Nephron (organoid): ENCODE measurements at regions not wholly inside any gene's neighbourhood (a gene's known extent, or its start where the extent isn't known, plus 50 kb on each side); places are given as distances from the start of the nearest gene placed in this dataset.
A peak's percentile ranks its signal among the peaks of the same experiment; 100 is the strongest.

ENCODE experiments used
- H3K27ac Mint-ChIP-seq, 3 experiments: 2 replicates each; pipeline ENCODE4 v1.8.0; 2020; ENCODE audit warnings: mixed read lengths in 3 of 3, mild to moderate bottlenecking in 2 of 3, moderate library complexity in 1 of 3
- H3K27me3 Mint-ChIP-seq: 2 replicates; pipeline ENCODE4 v1.8.0; 2021; ENCODE audit warnings: low read depth, mild to moderate bottlenecking, moderate library complexity, mixed read lengths
- H3K36me3 Mint-ChIP-seq: 2 replicates; pipeline ENCODE4 v1.8.0; 2020; ENCODE audit warnings: low read depth, mixed read lengths
- H3K4me1 Mint-ChIP-seq: 2 replicates; pipeline ENCODE4 v1.8.0; 2020; ENCODE audit warnings: mixed read lengths
- H3K4me3 Mint-ChIP-seq, 3 experiments: 2 replicates each; pipeline ENCODE4 v1.8.0; 2020; ENCODE audit warnings: mild to moderate bottlenecking in 3 of 3, mixed read lengths in 3 of 3, moderate library complexity in 2 of 3
- H3K9me3 Mint-ChIP-seq: 2 replicates; pipeline ENCODE4 v1.8.0; 2020; ENCODE audit warnings: mixed read lengths
- TF ChIP-seq, protein P1 (sequence below), 3 experiments: fragments of 200-600 bp; sonication (generic); IDR thresholded peaks; one replicate each; pipeline ENCODE4 v1.5.0; 2021; ENCODE audit warnings: antibody characterized with exemption in 3 of 3; ENCODE audit not compliant: unreplicated experiment in 3 of 3

DNA sequence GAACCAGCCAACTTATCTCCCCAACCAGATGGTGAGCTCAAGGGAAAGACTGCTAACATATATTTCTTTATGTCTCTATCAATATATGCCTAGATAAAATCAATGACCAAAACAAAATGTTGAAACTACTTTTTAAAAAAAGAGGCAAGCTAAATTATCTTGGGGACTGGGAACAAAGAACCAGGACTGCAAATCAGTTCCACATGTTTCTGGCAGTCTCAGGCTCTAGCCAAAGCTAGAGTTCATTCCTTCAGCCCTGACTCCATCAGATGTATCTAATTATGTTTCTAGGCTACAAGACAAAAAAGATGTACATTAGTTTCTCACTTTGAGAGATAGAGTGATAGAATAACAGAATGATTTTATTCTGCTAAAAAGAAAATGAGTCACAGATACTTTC, 1290.3 kb upstream of the SORCS1 start:
- H3K4me1 Mint-ChIP-seq = peaks cover 34% of the 10 kb centered on the region
- TF ChIP-seq, protein P1, sequence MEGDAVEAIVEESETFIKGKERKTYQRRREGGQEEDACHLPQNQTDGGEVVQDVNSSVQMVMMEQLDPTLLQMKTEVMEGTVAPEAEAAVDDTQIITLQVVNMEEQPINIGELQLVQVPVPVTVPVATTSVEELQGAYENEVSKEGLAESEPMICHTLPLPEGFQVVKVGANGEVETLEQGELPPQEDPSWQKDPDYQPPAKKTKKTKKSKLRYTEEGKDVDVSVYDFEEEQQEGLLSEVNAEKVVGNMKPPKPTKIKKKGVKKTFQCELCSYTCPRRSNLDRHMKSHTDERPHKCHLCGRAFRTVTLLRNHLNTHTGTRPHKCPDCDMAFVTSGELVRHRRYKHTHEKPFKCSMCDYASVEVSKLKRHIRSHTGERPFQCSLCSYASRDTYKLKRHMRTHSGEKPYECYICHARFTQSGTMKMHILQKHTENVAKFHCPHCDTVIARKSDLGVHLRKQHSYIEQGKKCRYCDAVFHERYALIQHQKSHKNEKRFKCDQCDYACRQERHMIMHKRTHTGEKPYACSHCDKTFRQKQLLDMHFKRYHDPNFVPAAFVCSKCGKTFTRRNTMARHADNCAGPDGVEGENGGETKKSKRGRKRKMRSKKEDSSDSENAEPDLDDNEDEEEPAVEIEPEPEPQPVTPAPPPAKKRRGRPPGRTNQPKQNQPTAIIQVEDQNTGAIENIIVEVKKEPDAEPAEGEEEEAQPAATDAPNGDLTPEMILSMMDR (IDR thresholded peaks at IDR 0.05; ENCODE audit: unreplicated experiment in 3 of 3) = no peak
- no peaks in the 10 kb centered on the region for H3K27me3 Mint-ChIP-seq
- H3K36me3 Mint-ChIP-seq = no peaks in the 10 kb centered on the region
- H3K27ac Mint-ChIP-seq = peak overlapping the region; percentile 56 to 74 (median 58)
- H3K4me3 Mint-ChIP-seq = no peak overlapping the region
- H3K9me3 Mint-ChIP-seq = no peaks in the 10 kb centered on the region

DNA sequence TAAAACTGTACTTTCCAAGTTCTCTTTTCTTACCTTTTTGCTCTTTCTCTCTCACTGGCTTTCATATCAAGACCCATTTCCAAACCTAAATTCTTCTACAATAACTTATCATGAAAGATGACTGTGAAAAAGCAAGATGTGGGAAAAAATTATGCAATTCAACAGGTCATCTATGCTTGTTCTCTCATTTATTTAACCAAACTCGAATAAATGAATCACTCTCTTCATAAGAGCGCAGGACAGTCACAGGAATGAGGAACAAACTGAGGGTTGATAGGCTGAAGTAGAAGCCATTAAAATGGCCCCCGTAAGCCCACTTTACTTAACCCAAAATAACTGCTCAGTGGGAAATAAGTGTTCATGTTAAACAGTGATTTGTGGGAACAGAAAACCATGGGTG, 1289.7 kb upstream of the SORCS1 start:
- peak overlapping the region; percentile 56 to 74 (median 58) for H3K27ac Mint-ChIP-seq
- H3K27me3 Mint-ChIP-seq = no peaks in the 10 kb centered on the region
- TF ChIP-seq, protein P1 (IDR thresholded peaks at IDR 0.05; ENCODE audit: unreplicated experiment in 3 of 3) = no peak
- no peaks in the 10 kb centered on the region for H3K9me3 Mint-ChIP-seq
- H3K4me1 Mint-ChIP-seq = peaks cover 34% of the 10 kb centered on the region
- no peaks in the 10 kb centered on the region for H3K36me3 Mint-ChIP-seq
- no peak overlapping the region for H3K4me3 Mint-ChIP-seq

DNA sequence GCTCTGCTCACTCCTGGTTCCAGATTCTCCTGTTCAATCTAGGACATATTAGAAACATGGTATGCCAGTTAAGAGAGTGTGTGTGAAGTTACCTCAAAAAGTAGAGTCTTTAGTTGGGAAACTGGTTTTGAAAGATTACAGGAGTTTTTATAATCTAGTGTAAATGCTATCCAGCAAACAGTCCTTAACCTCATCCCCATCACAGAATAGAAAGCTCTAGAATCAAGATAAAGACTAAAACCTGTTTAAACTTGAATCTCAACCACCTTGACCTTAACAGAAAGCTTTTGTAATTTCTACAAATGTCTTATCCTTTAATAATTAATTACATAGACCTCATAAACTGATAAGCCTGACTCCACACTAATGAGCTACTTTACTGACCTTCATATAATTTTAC, 1288.7 kb upstream of the SORCS1 start:
- no peak overlapping the region for H3K27ac Mint-ChIP-seq
- TF ChIP-seq, protein P1 (IDR thresholded peaks at IDR 0.05; ENCODE audit: unreplicated experiment in 3 of 3) = no peak
- no peaks in the 10 kb centered on the region for H3K36me3 Mint-ChIP-seq

DNA sequence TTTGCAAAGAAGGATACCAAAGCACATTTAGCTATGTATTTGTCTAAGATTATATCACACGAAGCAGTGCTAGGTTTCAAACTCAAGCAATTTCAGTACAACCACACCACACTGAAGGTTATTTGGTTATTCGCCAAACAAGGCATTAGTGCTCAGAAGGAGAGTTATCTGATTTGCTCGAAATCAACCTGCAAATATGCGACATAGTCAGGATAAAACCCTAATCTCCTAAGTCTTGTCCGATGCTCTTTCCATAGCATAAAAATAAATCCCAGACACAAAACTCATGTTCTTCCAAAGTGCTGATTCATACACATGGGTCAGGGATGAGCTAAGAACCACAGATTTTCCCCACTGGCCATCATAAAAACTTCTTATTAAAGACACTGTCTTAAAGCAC, 1288.0 kb upstream of the SORCS1 start:
- H3K36me3 Mint-ChIP-seq = no peaks in the 10 kb centered on the region
- peaks cover 34% of the 10 kb centered on the region for H3K4me1 Mint-ChIP-seq
- H3K4me3 Mint-ChIP-seq = no peak overlapping the region
- TF ChIP-seq, protein P1 (IDR thresholded peaks at IDR 0.05; ENCODE audit: unreplicated experiment in 3 of 3) = no peak
- no peak overlapping the region for H3K27ac Mint-ChIP-seq
- H3K27me3 Mint-ChIP-seq = no peaks in the 10 kb centered on the region
- H3K9me3 Mint-ChIP-seq = no peaks in the 10 kb centered on the region

More for the DNA sequence above, 1288.7 kb upstream of the SORCS1 start:
- Mint-ChIP-seq H3K4me1 (peaks cover 34% of the 10 kb centered on the region), H3K27me3 (no peaks in the 10 kb centered on the region), H3K9me3 (no peaks in the 10 kb centered on the region), H3K4me3 (no peak overlapping the region)

DNA sequence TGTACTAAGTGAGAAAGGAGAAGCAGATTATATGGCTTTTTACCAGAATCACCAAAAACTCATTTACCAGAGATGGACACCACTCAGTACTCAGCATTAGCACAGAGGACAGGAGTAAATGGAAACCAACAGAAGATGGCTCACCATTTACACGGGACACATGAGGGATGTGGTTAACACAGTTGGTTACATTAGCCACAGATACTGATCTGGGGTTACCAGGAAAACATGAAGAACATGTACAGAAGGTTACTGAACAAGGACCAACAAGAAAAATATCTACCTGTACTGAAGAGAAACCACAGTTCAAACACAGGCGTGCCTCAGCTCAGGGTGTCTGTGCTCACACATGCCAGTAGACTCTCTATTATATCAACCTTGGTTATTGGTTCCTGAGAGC, 1285.8 kb upstream of the SORCS1 start:
- no peaks in the 10 kb centered on the region for H3K27me3 Mint-ChIP-seq
- H3K9me3 Mint-ChIP-seq = no peaks in the 10 kb centered on the region
- H3K36me3 Mint-ChIP-seq = no peaks in the 10 kb centered on the region
- no peak overlapping the region for H3K4me3 Mint-ChIP-seq
- H3K27ac Mint-ChIP-seq = no peak overlapping the region
- H3K4me1 Mint-ChIP-seq = peaks cover 30% of the 10 kb centered on the region
- TF ChIP-seq, protein P1 (IDR thresholded peaks at IDR 0.05; ENCODE audit: unreplicated experiment in 3 of 3) = no peak

DNA sequence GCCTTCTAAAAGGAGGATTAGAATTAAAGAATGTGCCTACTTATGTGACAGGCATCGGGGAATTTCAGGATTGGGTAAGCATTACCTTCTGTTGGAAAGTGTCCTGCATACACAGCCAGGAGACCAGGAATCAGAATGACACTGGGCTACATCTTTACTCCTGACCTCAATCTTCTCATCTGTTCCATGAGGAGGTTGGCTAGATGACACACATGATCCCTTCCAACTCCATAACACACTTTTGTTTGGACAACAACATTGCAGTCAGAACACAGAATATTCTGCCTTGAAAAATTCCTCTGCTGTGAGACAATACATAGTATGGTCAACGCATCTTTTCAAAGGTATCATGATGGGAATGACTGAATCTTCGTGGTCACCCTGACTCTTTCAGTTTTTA, 1281.2 kb upstream of the SORCS1 start:
- Mint-ChIP-seq H3K9me3 (peaks cover 3% of the 10 kb centered on the region), H3K27ac (no peak overlapping the region), H3K36me3 (no peaks in the 10 kb centered on the region), H3K4me3 (no peak overlapping the region), H3K27me3 (no peaks in the 10 kb centered on the region), H3K4me1 (no peaks in the 10 kb centered on the region)
- TF ChIP-seq, protein P1 (IDR thresholded peaks at IDR 0.05; ENCODE audit: unreplicated experiment in 3 of 3) = no peak
